HG02840 (cell line): ENCODE measurements at regions not wholly inside any gene's neighbourhood (a gene's known extent, or its start where the extent isn't known, plus 50 kb on each side); places are given as distances from the start of the nearest gene placed in this dataset.

Source experiments
- ATAC-seq: cut with Tn5 transposase; IDR thresholded peaks from one replicate; pipeline ENCODE4 v1.9.1; 2021; ENCODE audit warnings: mild to moderate bottlenecking, moderate library complexity, moderate number of reproducible peaks; ENCODE audit not compliant: unreplicated experiment, low FRiP score

DNA sequence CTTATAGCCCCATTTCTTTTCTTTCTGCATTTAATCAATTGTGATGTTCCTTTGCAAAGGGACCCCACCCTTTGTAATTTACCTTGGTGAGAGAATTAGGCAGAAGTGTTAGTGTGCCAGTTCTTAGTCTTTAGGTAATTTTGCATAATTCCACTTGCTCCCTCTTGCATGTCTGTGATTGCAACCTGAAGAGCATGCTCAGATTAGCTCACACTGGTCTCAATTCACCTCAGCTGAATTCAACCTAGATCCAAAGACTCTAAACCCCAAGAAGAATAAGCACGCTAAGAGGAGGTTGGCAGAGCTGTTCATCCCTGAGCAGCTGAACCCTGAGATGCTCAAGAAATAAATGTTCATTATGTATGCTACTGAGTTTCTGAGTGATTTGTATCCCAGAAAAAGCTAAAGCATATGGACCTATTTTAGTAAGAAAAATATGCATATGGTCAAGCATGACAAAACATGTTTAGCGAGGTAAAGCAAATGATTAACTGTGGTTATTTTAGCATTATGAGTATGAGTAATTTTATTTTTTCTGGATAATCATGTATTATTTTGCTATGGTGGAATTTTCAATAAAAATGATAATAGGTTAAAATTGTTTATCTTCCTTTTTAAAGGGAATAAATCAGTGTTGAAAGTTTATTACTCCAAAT, 299.2 kb upstream of the ZSWIM2 start:
- ATAC-seq = no peak

DNA sequence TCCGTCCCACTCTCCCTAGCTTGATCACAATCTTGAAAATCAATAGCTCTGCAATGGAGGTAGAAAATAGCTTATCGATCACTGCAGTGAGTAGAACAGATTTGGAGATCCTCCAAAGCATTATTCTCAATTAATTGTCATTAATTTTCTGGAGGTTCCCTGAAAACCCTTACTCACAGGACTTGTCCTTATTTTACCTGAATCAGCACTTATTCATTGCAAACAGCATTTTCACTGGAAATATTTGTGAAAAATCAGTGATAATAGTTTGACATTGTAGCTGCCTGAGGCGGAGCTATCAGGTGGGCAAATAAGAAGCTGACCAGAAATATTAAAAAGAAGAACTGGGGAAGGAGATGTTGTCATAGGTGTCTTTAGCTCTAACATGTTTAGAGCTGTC, 294.6 kb upstream of the ZSWIM2 start:
- no peak for ATAC-seq

DNA sequence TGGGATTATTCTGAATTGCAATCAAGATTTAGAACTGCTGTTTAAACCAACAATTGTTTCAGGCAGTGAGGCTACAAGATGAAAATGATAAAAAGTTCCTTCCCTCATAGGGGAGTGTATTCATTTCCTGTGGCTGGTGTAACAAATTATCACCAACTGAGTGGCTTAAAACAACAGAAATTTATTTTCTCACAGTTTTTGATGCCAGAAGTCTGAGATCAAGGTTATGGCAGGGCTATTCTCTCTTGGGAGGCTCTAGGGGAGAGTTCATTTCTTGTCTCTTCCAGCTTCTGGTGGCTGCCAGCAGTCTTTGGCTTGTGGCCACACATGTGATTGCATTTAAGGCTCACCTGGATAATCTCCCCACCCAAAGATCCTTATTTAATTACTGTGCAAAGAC, 290.5 kb upstream of the ZSWIM2 start:
- ATAC-seq = no peak

DNA sequence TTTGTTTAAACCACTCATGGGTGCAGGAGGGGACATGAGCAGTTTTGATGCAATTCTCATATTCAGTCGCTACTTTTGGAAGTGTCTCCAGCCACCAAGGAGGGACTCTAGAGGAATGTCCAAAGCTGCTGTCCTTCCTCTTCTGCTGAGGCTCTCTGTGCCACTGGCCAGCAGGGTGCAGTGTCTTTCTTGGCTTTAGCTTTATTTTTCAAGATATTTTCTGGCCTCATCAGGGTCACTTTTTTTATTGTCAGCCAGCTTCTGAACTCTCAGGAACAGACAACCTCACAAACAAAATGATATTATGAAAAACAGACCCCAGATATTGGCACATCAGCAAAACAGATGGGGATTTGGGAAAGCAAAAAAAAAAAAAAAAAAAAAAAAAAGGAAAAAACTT, 289.3 kb upstream of the ZSWIM2 start:
- ATAC-seq = no peak

DNA sequence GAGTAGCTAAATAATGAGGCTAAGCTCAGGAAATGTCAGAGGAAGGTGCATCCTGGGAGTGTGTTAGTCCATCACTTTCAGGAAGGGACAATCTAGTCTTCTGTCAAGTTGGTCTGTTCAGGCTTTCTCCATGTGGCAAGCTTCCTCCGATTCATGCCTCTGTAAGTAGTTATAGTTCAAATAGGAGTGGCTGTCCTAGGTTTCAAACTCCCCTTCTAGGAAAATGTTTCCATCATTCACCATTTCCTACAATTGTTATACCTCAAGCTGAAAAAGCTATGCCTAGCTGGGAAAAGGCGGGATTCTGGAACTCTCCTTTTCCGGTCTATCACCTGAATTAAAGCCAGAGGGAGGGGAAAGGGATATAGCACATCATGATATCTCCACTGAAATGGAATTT, 287.7 kb upstream of the ZSWIM2 start:
- ATAC-seq = no peak

DNA sequence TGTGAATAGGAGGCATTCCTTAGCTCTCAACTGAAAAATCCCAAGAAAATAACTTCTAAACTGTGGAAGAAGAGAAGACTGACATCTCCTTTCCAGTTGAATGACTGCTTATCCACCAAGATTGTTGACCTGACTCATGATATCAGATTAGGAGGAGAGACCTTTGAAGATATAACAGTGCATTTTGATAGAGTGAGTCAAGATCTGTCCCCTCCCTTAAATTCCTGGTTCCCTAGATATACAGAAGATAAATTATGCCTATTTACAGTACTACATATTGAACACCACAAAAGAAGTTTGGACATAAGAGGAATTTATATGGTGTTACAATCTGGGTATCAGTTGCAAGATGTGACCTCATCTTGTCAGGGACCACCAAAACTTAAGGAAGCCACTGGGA, 285.3 kb upstream of the ZSWIM2 start:
- no peak for ATAC-seq

GRCh38 chr2:187129868-187130267, 280.9 kb upstream of the ZSWIM2 start:
- ATAC-seq = no peak

DNA sequence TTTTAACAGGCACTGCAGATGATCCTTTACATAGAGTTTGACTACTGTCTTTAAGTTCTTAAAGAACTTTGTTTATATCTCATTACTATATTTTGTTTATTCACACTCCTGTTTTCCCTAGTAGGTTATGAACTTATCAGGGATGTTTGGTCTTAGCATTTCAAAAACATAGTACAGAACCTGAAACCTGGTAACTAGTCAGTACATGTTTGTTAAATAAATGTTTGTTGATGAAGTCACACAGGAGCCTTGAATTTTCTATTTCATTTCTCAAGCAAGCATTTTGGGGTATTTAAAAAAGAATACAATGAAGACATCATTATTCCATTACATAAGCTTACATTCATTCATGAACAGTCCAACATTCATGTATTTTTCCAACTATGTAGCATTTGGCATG, 280.3 kb upstream of the ZSWIM2 start:
- ATAC-seq = no peak

- no peak for ATAC-seq
Measured at GRCh38 chr2:187126247-187127005, 277.5 kb upstream of the ZSWIM2 start.

GRCh38 chr2:187125318-187125717, 276.3 kb upstream of the ZSWIM2 start:
- no peak for ATAC-seq

- no peak for ATAC-seq
Measured at GRCh38 chr2:187124529-187124928, 275.6 kb upstream of the ZSWIM2 start.

DNA sequence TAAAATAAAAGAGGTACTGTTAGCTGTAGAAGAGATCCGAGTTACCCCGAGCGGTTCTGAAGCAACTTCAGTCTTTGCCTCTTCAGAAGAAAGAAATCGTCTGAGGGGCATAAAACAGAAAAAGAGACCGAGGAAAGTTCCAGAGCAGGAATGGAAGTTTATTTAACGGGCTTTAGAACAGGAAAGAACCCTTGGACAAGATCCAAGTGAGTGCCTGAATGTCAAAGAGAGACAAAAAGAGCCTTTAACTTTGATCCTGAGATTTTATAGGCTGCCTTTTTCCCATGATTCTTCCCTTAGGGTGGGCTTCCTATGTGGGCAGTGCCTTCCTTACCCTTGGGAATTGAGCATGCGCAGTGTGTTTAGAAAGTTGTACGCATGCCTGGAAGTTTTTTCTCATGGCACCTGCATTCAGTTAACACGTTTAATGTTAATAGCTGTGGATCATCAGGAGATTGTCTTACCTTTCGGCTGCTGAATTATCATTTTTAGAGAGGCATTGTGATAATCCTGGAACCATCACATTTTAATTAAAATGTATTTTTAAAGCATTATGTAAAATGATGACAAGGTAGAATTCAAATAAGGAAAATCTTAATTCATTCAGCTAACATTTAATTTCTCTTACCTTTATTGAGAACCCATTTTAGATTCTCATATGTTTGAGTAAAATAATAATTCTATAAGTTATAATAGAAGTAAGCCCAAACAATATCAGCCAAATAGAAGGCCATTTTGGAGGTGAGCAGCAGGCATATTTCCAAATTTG, 269.5 kb upstream of the ZSWIM2 start:
- ATAC-seq = no peak

DNA sequence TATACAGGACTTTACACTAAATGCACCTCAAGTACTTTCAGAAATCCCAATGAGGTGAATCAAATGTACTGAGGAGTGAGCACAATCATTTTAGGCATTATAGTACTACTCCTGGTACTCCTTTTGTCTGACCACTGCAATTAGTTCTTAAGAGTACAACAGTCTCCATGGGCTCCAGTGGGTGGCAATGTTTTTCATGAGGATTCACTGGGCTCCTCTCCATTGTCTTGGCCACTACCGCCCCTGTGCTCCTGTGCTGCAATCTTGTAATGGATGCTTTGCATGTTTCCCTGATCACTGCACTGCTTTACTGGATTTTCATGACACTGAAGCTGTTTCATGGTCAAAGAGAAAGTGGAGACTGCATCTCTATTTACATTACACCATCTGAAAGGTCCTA, 268.5 kb upstream of the ZSWIM2 start:
- ATAC-seq = no peak

DNA sequence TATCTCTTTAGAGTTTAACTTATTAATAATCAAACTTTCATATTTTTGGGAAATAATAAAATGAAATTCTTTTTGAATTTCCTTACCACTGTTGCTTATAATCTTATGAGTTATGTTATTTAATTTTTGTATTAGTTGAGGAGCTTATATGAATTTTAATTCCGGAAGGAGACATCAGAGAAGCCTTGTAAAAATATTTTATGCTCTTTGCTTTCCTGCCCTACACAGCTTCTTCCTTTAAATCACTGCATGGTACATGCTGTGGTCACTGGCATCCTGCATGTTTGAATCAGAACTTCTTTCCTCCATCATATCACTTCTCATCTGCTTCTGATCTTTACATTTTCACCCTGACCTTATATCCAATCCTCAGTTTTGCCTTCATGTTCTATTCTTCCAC, 266.7 kb upstream of the ZSWIM2 start:
- no peak for ATAC-seq

DNA sequence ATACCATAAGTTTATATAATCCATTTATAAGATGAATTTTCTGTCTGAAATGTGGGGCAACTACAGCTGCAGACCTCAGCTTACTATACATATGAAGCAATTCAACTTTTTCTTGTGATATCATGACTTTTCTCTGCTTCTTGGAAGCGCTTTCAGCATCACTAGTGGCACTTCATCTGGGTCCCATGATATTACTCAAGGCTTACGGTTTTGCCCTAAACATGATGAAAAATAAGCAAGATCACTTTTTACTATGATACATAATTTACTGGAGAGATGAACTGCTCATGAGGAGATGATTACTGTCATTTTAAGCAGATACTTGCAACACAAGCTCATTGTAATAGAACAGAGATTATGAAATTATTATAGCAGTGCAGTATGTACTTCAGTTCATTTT, 258.0 kb upstream of the ZSWIM2 start:
- no peak for ATAC-seq

GRCh38 chr2:187105218-187105617, 256.2 kb upstream of the ZSWIM2 start:
- no peak for ATAC-seq

- ATAC-seq = no peak
Measured at GRCh38 chr2:187102381-187102780, 253.4 kb upstream of the ZSWIM2 start.

DNA sequence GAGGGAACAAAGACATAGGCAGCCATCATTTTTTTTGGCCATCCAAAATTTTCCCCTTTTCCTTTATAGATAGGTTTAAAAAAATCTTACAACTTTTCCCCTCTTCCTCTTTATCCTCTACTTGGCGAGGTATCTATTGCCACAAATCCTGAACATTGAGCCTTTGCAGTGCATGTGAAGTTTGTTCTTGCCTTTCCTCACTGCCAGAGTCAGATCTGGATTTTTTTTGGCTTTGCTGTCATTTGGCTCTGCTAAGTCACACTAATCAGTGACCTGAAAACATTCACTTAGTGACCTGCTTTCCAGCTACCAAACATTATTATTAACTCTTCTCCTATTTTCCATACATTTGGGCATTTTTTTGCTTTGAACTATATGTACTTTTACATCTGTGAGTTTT, 249.2 kb upstream of the ZSWIM2 start:
- ATAC-seq = no peak

DNA sequence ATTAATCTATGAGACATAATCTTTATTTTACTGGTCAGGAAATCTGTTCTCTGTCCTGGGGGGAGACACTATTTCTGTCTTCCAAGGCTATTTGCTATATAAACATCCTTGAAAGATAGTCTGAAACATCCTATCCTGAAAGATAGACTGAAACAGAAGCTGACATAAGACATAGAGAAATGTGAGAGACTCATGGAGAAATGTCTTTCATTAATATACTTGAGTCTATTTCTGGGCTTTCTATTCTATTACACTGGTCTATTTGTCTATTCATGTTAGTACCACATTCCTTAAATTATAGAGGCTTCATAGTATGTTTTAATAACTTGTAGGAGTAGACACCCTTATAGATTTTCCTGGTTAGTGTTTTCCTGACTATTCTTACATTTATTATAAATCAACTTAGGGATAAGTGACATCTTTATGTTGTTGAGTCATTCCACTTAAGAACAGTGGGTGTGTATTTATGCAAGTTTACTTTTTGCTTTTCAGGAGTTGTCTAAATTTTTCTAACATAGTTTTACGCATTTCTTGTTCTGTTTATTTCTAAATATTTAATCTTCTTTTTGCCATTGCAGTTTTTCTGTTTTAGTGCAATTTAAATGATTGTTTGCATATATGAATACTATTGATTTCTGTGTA, 244.9 kb upstream of the ZSWIM2 start:
- no peak for ATAC-seq

DNA sequence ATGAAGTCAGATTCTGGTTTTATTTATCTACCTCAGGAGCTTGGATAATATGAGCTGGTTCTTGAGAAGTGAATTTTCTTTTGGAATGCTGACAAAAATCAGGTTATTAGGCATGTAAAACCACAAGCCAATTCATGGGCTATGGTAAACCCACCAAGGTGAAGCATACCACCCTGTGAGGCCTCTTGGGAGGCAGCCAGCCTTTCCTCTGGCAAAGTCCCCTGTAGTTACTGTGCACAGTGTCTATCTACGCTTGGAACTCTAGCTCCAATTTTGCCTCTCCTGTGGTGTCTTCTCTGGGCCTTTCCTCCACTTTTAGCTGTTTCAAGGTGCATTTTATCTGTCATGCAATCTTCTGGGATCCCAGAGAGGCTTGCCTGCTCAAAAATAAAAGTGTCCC, 242.7 kb upstream of the ZSWIM2 start:
- no peak for ATAC-seq

DNA sequence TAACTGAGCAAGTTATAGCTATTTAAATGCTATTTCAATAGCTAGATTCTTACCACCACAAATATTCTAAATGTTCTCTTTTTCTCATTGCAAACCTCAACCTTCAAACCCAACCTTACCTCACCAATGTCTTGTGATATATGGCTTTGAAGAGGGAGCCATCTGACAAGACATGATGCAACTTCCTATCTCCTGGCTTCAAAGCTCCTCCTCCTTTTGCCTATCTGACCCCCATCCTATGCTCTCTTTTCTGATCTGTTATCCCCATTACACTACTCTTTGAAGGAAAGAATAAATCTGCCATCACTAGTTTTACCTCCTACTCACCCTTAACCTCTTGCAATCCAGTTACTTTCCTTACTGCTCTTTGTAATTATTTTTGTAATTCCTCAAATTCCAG, 235.6 kb upstream of the ZSWIM2 start:
- no peak for ATAC-seq
